Spleen (tissue), 11 donors: ENCODE measurements at regions not wholly inside any gene's neighbourhood (a gene's known extent, or its start where the extent isn't known, plus 50 kb on each side); places are given as distances from the start of the nearest gene placed in this dataset.
"Not testable (repeated sequence)": the region's sequence is repeated elsewhere in the genome, so short reads cannot be mapped to it uniquely, and the experiment has no call there.

ENCODE experiments used
- DNase-seq: peaks from one replicate; pipeline ENCODE4 v3.0.0-alpha.2; 2020
- H3K27ac ChIP-seq, 8 donors: fragments of 200-600 bp; sonication (generic) in 7 of 8; 1 replicate in 4 of 8; 2 replicates in 4 of 8; pipeline versions ENCODE4 v1.5.0 to v1.8.0; 2016 to 2021; ENCODE audit warnings: inconsistent platforms in 4 of 8, mild to moderate bottlenecking in 4 of 8, moderate library complexity in 1 of 8
- H3K27me3 ChIP-seq, 7 donors: fragments of 200-600 bp; sonication (generic) in 6 of 7; replicated peaks in 1 of 7; 1 replicate in 4 of 7; 2 replicates in 3 of 7; pipeline versions ENCODE4 v1.5.0 to v1.8.0; 2016 to 2021; ENCODE audit warnings: inconsistent platforms in 3 of 7, mild to moderate bottlenecking in 1 of 7
- H3K36me3 ChIP-seq, 6 donors: fragments of 200-600 bp; sonication (generic) in 5 of 6; 1 replicate in 4 of 6; 2 replicates in 2 of 6; pipeline versions ENCODE4 v1.5.0 to v1.8.0; 2016 to 2021; ENCODE audit warnings: inconsistent platforms in 2 of 6
- H3K4me1 ChIP-seq, 6 donors: fragments of 200-600 bp; sonication (generic) in 5 of 6; 1 replicate in 3 of 6; 2 replicates in 3 of 6; pipeline versions ENCODE4 v1.5.0 to v1.8.0; 2016 to 2021; ENCODE audit warnings: inconsistent platforms in 3 of 6
- H3K4me3 ChIP-seq, 8 donors: fragments of 200-600 bp; sonication (generic) in 7 of 8; 1 replicate in 4 of 8; 2 replicates in 4 of 8; pipeline versions ENCODE4 v1.5.0 to v1.8.0; 2016 to 2021; ENCODE audit warnings: inconsistent platforms in 4 of 8, mild to moderate bottlenecking in 4 of 8, moderate library complexity in 2 of 8
- H3K9me3 ChIP-seq, 8 donors: fragments of 200-600 bp; sonication (generic) in 7 of 8; 1 replicate in 4 of 8; 2 replicates in 4 of 8; pipeline versions ENCODE4 v1.5.0 to v1.8.0; 2016 to 2021; ENCODE audit warnings: inconsistent platforms in 4 of 8
- POLR2A ChIP-seq, 3 donors: fragments of 450-650 bp; IDR thresholded peaks; one replicate each; pipeline ENCODE4 v1.5.1; 2017; ENCODE audit warnings: antibody characterized with exemption in 3 of 3, mild to moderate bottlenecking in 1 of 3
- POLR2AphosphoS5 ChIP-seq, 3 donors: sonication (generic); formaldehyde crosslinking; IDR thresholded peaks; one replicate each; pipeline ENCODE4 v1.5.1; 2017; ENCODE audit warnings: antibody characterized with exemption in 3 of 3
- WGBS, 5 donors: extraction: QIAGEN DNeasy Blood & Tissue Kit in 3 of 5; methylation state at CpG; one replicate each; pipeline versions ENCODE4 v1.1.5 to v1.1.7; 2013 to 2018; 5-methylcytosine and 5-hydroxymethylcytosine counted together
- intact Hi-C: fragments of 100-400 bp; cut with DNase I; formaldehyde crosslinking; loops from one replicate; pipeline ENCODE4 v1.15.0; 2023; ENCODE audit warnings: low total_unique reads
- TF ChIP-seq, protein P1 (sequence below), 11 experiments: fragments of 200-600 bp in 7 of 11; fragments of 450-650 bp in 4 of 11; sonication (generic) in 4 of 11; IDR thresholded peaks in 8 of 11; conservative IDR thresholded peaks in 3 of 11; 1 replicate in 7 of 11; 2 replicates in 4 of 11; pipeline versions ENCODE4 v1.4.0 to v1.8.0; 2016 to 2021; ENCODE audit warnings: antibody characterized with exemption in 11 of 11, inconsistent platforms in 4 of 11, mild to moderate bottlenecking in 1 of 11
- donor health status: healthy with polysubstance abuse.
- donor health status: DM: no; HTN: no; CAD: no; lungs with moderate emphysema.
- donor health status: DM: no; HTN: no; CAD: no.
- donor health status: Bipolar disorder and iron deficiency.
- donor health status: healthy.
- donor health status: DM: no; HTN: no; CAD: no.
- donor health status: DM: yes; HTN: yes; CAD: no.

DNA sequence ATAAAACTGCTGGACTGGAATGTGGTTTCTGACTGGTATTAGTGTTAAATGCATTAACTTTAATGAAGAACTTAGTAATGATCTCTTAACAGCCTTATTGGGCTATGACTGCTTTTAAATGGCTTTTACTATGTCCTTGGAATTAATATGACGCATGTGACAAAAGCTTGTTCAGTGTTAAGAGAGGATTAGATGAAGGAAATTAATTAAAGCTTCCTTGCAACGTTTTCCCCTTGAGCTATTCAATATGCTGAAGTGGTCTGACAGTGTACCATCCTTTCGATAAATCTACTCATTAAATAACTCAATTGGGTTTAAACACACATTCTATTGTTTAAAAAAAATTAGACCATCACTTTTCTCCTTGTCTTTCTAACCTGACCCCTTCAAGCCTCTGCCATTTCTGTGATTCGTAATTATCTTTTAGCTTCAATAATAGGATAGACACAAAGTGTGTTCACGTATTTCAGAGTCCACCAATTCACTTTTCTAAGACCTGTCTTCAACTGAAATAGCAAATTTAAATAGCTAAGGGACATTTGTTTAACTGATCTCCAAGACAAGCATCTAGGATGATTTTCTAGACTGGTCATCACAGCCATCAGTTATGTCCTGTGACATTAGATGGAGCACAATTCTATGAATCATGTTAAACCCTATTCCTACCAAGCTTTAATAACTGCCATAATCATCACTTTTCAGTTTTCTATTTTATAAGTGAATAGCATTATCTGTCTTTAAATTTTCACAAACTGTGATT lies 1258.0 kb upstream of the CDH9 start:
- TF ChIP-seq POLR2A (IDR thresholded peaks at IDR 0.05) (no peak), POLR2AphosphoS5 (IDR thresholded peaks at IDR 0.05) (no peak)
- TF ChIP-seq, protein P1, sequence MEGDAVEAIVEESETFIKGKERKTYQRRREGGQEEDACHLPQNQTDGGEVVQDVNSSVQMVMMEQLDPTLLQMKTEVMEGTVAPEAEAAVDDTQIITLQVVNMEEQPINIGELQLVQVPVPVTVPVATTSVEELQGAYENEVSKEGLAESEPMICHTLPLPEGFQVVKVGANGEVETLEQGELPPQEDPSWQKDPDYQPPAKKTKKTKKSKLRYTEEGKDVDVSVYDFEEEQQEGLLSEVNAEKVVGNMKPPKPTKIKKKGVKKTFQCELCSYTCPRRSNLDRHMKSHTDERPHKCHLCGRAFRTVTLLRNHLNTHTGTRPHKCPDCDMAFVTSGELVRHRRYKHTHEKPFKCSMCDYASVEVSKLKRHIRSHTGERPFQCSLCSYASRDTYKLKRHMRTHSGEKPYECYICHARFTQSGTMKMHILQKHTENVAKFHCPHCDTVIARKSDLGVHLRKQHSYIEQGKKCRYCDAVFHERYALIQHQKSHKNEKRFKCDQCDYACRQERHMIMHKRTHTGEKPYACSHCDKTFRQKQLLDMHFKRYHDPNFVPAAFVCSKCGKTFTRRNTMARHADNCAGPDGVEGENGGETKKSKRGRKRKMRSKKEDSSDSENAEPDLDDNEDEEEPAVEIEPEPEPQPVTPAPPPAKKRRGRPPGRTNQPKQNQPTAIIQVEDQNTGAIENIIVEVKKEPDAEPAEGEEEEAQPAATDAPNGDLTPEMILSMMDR (IDR thresholded peaks at IDR 0.05 in 8 of 11, conservative IDR thresholded peaks at IDR 0.05 in 3 of 11), result no peak
- intact Hi-C loops, result no loop called here
- Histone ChIP-seq H3K4me1 (no peaks in the 10 kb centered on the region), H3K27ac (no peak overlapping the region), H3K27me3 (no peaks in the 10 kb centered on the region), H3K4me3 (no peak overlapping the region), H3K36me3 (no peaks in the 10 kb centered on the region), H3K9me3 (peaks cover 0 to 35% (median 22%) of the 10 kb centered on the region in 8 donors)
- DNase-seq, result no peak
- WGBS, 5 donors, result 59 to 80% (median 69%) methylated on average over 5 of the region's 5 CpGs

DNA sequence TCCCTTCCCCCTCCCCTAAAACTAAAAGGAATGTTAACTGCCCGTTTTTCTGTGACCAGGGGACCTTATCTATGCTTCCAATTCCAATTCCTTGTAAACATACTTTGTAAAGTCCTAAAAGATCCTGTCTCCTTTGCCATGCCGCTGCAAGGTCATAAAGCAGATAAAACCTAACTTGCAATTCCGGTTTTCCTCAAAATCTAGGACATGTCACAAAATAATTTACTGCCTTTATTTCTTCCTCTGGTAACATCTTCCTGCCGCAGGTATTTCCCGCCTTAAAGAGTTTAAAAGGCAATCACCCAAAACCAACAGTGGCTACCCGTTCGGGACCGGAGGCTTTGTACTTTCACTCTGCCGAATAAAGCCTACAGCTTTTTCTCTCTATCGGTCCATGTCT lies 1248.6 kb upstream of the CDH9 start:
- DNase-seq, intact Hi-C loops, H3K27me3 ChIP-seq, H3K4me3 ChIP-seq, H3K27ac ChIP-seq, H3K4me1 ChIP-seq, H3K36me3 ChIP-seq: not testable (repeated sequence)
- H3K9me3 ChIP-seq, result peaks cover 0 to 30% (median 11%) of the 10 kb centered on the region in 8 donors
- WGBS, 5 donors, result 66 to 85% (median 73%) methylated on average over 10 of the region's 10 CpGs

DNA sequence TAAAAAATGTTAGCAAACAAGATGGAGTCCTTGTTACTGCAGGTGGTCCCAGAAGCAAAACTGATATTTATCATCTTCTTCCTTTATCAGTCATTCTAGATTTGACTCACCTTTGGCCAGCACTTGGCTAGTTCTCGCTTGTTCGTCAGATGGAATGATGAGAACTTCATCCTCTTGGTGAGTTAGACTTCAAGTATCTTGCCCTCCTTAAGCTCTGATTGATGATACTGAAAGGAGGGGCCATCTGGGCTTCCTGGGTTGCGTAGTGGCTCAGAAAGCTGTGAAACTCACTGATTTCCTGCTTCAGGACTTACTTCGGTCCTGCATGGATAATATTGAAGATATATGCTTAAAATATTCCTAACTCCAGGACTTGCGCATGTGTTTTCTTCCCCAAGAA lies 1248.2 kb upstream of the CDH9 start:
- DNase-seq, result no peak
- Histone ChIP-seq H3K4me1 (no peaks in the 10 kb centered on the region), H3K27me3 (no peaks in the 10 kb centered on the region), H3K4me3 (no peak overlapping the region), H3K36me3 (no peaks in the 10 kb centered on the region), H3K9me3 (peaks cover 0 to 30% (median 11%) of the 10 kb centered on the region in 8 donors), H3K27ac (no peak overlapping the region)
- 69 to 82% (median 76%) methylated on average over 5 of the region's 5 CpGs for WGBS, 5 donors
- TF ChIP-seq, protein P1 (IDR thresholded peaks at IDR 0.05 in 8 of 11, conservative IDR thresholded peaks at IDR 0.05 in 3 of 11), result no peak
- TF ChIP-seq POLR2AphosphoS5 (IDR thresholded peaks at IDR 0.05) (no peak), POLR2A (IDR thresholded peaks at IDR 0.05) (no peak)
- intact Hi-C loops, result no loop called here

DNA sequence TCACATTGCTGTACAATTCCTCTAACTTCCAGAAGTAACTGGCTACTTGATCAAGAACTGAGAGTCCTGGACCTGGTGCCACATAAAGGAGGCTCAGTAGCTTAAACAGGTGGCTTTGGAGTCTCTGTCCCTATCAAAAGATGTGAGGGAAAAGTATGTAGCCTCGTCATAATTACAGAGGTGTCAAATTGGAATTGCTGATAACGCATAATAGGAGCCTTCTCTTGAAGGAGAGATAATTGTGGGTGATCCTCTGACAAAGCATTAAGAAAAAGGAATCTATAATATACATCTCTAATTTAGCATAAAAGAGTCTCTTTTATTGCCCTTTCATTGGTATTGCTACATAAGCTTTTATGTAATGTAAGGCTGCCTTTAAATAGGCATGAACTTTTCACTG lies 1246.4 kb upstream of the CDH9 start:
- 70 to 95% (median 78%) methylated on average over 2 of the region's 2 CpGs for whole genome bisulfite sequencing, 5 donors
- no peak for DNase-seq
- Histone ChIP-seq H3K4me3 (no peak overlapping the region), H3K27me3 (no peaks in the 10 kb centered on the region), H3K27ac (no peak overlapping the region), H3K9me3 (peaks cover 0 to 27% (median 5%) of the 10 kb centered on the region in 8 donors), H3K36me3 (no peaks in the 10 kb centered on the region), H3K4me1 (no peaks in the 10 kb centered on the region)
- intact Hi-C loops, result no loop called here
- TF ChIP-seq POLR2A (IDR thresholded peaks at IDR 0.05) (no peak), POLR2AphosphoS5 (IDR thresholded peaks at IDR 0.05) (no peak)
- TF ChIP-seq, protein P1 (IDR thresholded peaks at IDR 0.05 in 8 of 11, conservative IDR thresholded peaks at IDR 0.05 in 3 of 11), result no peak
